Endothelial cell of umbilical vein (primary cell): ENCODE measurements at regions not wholly inside any gene's neighbourhood (a gene's known extent, or its start where the extent isn't known, plus 50 kb on each side); places are given as distances from the start of the nearest gene placed in this dataset.

Source experiments
- EZH2 ChIP-seq: IDR thresholded peaks from 2 replicates; pipeline ENCODE4 v1.6.1; 2012; ENCODE audit warnings: borderline replicate concordance, low read depth, mild to moderate bottlenecking, moderate library complexity, low read length, inconsistent platforms; ENCODE audit not compliant: severe bottlenecking
- FOS ChIP-seq: IDR thresholded peaks from 2 replicates; pipeline ENCODE4 v1.6.1; 2011; ENCODE audit warnings: mild to moderate bottlenecking, low read length, moderate library complexity, borderline replicate concordance; ENCODE audit not compliant: insufficient read depth
- GATA2 ChIP-seq: IDR thresholded peaks from 2 replicates; pipeline ENCODE4 v1.7.0; 2011; ENCODE audit warnings: low read depth, mild to moderate bottlenecking, moderate library complexity, mixed read lengths, low read length; ENCODE audit not compliant: insufficient read length, insufficient read depth
- JUN ChIP-seq: IDR thresholded peaks from 2 replicates; pipeline ENCODE4 v1.6.1; 2011; ENCODE audit warnings: borderline replicate concordance, low read depth; ENCODE audit not compliant: insufficient read length, insufficient read depth
- MYC ChIP-seq: IDR thresholded peaks from one replicate; pipeline ENCODE4 v1.6.1; 2011; ENCODE audit warnings: mild to moderate bottlenecking, low read depth, low read length
- POLR2A ChIP-seq: IDR thresholded peaks from 2 replicates; pipeline ENCODE4 v1.6.1; 2012; ENCODE audit warnings: low read depth, mild to moderate bottlenecking, control low read depth, low read length
- POLR2AphosphoS5 ChIP-seq: IDR thresholded peaks from 2 replicates; pipeline ENCODE4 v1.6.1; 2012; ENCODE audit warnings: low read depth, mild to moderate bottlenecking, control low read depth, low read length, moderate library complexity; ENCODE audit not compliant: insufficient read depth
- TF ChIP-seq, protein P1 (sequence below), 2 donors: IDR thresholded peaks; 1 replicate in 1 of 2; 2 replicates in 1 of 2; pipeline ENCODE4 v1.5.1; 2011; ENCODE audit warnings: low read length in 2 of 2, mild to moderate bottlenecking in 2 of 2, moderate library complexity in 2 of 2, control low read depth in 1 of 2, inconsistent platforms in 1 of 2, low read depth in 1 of 2; ENCODE audit not compliant: insufficient read depth in 1 of 2; ENCODE audit errors: extremely low read depth in 1 of 2

GRCh38 chr9:97769208-97769607 lies 72.1 kb upstream of the XPA start:
- TF ChIP-seq POLR2A (no peak), JUN (no peak), EZH2 (no peak), GATA2 (no peak), MYC (no peak), POLR2AphosphoS5 (no peak), FOS (no peak)
- TF ChIP-seq, protein P1, sequence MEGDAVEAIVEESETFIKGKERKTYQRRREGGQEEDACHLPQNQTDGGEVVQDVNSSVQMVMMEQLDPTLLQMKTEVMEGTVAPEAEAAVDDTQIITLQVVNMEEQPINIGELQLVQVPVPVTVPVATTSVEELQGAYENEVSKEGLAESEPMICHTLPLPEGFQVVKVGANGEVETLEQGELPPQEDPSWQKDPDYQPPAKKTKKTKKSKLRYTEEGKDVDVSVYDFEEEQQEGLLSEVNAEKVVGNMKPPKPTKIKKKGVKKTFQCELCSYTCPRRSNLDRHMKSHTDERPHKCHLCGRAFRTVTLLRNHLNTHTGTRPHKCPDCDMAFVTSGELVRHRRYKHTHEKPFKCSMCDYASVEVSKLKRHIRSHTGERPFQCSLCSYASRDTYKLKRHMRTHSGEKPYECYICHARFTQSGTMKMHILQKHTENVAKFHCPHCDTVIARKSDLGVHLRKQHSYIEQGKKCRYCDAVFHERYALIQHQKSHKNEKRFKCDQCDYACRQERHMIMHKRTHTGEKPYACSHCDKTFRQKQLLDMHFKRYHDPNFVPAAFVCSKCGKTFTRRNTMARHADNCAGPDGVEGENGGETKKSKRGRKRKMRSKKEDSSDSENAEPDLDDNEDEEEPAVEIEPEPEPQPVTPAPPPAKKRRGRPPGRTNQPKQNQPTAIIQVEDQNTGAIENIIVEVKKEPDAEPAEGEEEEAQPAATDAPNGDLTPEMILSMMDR (IDR thresholded peaks at IDR 0.05; ENCODE audit: extremely low read depth in 1 of 2, insufficient read depth in 1 of 2, low read depth in 1 of 2, low read length in 2 of 2), result no peak
